Peyer's patch (tissue), 4 donors: ENCODE measurements at regions not wholly inside any gene's neighbourhood (a gene's known extent, or its start where the extent isn't known, plus 50 kb on each side); places are given as distances from the start of the nearest gene placed in this dataset.

ENCODE experiments used
- POLR2A ChIP-seq, 2 donors: fragments of 450-650 bp; IDR thresholded peaks; one replicate each; pipeline ENCODE4 v1.5.1; 2017; ENCODE audit warnings: antibody characterized with exemption in 2 of 2, mild to moderate bottlenecking in 2 of 2, moderate library complexity in 2 of 2
- TF ChIP-seq, protein P1 (sequence below), 6 experiments: fragments of 450-650 bp in 4 of 6; fragments of 200-600 bp in 2 of 6; sonication (generic) in 1 of 6; IDR thresholded peaks; one replicate each; pipeline ENCODE4 v1.5.1; 2017 to 2019; ENCODE audit warnings: antibody characterized with exemption in 6 of 6, mild to moderate bottlenecking in 3 of 6, moderate library complexity in 1 of 6

DNA sequence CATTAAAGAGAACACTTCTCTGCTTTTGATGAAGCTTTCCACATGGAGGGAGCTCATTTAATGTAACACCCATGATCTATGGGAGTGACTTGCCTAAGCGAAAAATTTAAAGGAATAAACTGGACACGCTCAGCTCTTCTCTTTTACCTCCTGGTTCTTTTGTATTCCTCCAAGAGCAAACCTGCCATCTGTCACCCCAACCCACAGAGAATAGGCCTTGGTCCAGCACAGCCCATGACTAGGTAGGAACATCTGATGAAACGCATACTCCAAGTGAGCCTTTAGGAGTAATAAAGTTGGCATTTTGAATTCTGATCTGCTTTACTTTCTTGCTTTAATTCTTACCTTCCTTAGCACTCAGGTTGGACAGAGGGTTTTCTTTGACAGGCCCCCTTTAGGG, 389.0 kb downstream of the HNRNPD start:
- TF ChIP-seq, protein P1, sequence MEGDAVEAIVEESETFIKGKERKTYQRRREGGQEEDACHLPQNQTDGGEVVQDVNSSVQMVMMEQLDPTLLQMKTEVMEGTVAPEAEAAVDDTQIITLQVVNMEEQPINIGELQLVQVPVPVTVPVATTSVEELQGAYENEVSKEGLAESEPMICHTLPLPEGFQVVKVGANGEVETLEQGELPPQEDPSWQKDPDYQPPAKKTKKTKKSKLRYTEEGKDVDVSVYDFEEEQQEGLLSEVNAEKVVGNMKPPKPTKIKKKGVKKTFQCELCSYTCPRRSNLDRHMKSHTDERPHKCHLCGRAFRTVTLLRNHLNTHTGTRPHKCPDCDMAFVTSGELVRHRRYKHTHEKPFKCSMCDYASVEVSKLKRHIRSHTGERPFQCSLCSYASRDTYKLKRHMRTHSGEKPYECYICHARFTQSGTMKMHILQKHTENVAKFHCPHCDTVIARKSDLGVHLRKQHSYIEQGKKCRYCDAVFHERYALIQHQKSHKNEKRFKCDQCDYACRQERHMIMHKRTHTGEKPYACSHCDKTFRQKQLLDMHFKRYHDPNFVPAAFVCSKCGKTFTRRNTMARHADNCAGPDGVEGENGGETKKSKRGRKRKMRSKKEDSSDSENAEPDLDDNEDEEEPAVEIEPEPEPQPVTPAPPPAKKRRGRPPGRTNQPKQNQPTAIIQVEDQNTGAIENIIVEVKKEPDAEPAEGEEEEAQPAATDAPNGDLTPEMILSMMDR (IDR thresholded peaks at IDR 0.05), result no peak
- no peak for TF ChIP-seq POLR2A (IDR thresholded peaks at IDR 0.05)
